HG03196 (cell line): ENCODE measurements at regions not wholly inside any gene's neighbourhood (a gene's known extent, or its start where the extent isn't known, plus 50 kb on each side); places are given as distances from the start of the nearest gene placed in this dataset.
A peak's percentile ranks its signal among the peaks of the same experiment; 100 is the strongest.
"Not testable (repeated sequence)": the region's sequence is repeated elsewhere in the genome, so short reads cannot be mapped to it uniquely, and the experiment has no call there.

ENCODE experiments used
- ATAC-seq: cut with Tn5 transposase; IDR thresholded peaks from one replicate; pipeline ENCODE4 v1.9.1; 2021; ENCODE audit not compliant: unreplicated experiment

DNA sequence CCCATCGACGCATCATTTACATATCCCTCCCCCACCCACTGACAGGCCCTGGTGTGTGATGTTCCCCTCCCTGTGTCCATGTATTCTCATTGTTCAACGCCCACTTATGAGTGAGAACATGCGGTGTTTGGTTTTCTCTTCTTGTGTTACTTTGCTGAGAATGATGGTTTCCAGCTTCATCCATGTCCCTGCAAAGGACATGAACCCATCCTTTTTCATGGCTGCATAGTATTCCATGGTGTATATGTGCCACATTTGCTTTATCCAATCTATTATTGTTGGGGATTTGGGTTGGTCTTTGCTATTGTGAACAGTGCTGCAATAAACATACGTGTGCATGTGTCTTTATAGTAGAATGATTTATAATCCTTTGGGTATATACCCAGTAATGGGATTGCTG is 243.3 kb downstream of the TTC6 start:
- ATAC-seq, result not testable (repeated sequence)

DNA sequence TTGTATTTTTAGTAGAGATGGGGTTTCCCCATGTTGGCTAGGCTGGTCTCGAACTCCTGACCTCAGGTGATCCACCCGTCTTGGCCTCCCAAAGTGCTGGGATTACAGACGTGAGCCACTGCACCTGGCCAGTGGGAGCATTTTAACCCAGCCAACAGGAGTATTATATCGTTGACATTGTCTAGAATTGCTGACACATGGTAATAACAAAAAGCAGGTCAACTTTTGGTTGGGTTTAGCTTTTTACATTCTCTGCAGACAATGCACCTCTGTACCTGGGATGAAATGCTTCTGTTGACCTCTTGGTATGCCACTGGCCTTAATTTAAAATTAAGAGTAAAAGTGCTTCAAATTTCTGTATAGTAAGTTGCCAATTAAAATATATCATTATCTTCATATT is 245.6 kb downstream of the TTC6 start:
- not testable (repeated sequence) for ATAC-seq

DNA sequence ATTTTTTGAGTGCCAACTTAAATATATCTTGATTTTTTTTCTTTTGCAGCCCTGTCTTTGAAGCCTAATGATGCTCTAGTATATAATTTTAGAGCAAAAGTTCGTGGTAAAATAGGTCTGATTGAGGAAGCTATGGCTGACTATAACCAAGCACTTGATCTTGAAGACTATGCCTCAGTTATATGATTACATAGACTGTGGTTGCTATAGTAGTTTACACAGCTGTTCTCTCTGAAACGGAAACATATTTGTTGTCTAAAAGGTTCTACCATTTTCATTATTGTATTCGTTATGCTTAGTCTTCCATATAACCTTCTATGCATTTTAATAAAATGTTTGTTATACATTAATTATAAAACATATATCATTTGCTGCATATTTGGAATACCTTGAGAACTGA is 246.7 kb downstream of the TTC6 start:
- ATAC-seq, result no peak

DNA sequence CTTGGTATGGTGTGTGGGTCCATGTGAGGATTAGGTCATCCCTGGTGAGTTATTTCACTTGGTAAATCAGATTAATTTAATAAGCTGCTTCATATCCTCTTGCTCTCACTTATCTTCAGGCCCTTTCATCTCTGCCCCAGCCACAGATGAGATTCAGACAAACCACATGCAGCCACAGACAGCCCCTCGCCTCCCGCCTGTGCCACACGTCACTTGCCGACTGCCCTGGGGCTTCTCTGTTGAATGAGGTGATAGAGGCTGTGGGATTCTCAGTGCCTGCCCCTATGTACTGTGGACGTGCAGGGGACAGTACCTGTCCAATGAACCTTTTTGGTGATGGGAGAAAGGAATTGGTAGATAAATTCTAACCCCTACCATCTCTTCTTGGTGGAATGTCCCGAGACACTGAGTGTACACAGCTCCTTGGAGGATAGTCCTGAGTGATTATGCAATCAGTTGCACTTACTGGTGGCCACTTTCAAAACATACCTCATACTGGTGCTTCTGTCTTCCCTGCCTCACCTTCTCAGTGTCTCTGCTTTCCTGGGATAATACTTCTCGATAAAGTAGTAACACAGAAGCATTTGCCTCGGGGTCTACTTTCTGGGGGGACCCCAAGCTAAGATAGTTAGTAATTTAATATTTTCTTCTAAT is 248.7 kb downstream of the TTC6 start:
- ATAC-seq, result no peak

DNA sequence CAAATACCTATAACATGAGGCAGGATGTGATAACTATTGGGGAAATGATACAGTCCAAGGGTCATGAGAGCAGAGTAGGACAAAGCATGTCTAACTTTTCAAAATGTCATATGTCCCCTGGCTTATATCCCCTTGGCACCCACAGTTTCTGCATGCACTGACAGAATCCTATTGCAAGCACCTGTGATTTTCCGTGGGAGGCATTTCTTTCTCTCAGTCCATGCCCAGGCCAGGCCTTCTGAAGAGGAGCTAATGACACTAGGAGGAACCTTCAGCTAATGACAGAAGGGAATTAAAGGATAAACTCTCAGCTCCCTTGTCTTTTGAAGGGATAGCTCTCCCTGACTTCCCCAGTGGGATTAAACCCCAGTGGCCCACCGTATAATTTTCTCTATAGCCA is 249.2 kb downstream of the TTC6 start:
- ATAC-seq, result no peak

DNA sequence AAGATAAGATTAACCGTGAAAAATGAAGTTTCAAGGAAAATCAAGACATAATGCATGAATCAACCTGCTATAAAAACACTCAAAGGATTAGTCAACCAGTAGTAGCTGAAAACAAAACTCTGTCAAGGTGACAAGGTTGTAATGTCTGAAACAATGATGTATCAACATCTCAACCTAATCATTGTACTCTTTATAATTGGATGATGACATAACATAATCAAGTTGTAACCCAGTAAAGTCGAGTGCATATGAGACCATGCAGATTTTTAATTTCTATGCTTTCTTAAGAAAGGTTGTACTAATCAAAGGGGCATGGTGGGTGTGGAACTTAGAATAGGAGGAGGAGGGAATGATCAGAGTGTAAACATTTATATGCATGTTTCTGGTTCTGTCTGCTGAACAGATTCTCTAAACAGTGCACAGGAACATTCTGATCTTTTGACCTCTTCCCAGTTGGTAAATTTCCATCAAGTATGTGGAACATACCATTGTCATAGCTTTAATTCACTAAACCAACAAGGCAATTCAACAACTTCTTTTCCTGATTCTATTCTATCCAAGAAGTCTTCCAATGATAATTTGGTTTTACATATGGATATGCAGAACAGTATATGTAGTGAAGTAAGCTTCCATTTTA is 253.7 kb downstream of the TTC6 start:
- ATAC-seq, result no peak

DNA sequence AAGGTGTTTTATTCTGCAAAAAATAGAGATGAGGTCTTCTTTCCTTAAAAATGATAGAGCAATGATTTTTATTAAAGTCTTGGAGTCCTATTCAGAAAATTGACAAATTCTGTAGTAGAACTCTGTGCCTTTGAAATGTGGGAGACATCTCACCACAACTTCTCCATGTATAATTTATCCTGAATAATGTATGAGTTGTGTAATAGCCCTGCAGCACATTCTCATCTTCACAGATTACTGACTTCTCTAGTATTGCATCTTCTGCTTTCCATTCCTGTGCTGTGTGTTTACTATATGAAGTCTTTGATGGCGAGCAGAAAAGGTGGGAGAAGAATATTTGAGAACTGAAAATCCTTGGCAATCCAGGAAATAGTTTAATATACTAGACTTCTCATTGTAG is 255.6 kb downstream of the TTC6 start:
- ATAC-seq, result no peak

DNA sequence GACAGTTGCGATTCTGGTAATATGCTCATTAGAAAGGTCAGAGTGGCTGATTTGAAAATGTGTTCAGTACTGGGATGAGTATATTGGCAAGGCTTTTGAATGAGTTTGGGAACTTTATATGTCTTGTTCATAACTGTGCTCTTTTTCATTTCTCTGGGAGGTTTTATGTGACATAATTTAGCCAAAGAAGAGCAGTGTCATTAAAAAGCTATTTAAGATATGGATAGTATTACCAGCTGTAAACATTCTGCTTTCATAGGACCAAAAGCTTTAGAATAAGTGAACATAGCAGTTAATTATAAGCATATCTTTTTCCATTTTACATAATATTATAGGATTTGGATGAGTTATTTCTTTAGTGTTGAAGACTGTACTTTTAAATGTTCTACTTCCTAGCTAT is 260.4 kb downstream of the TTC6 start:
- no peak for ATAC-seq

DNA sequence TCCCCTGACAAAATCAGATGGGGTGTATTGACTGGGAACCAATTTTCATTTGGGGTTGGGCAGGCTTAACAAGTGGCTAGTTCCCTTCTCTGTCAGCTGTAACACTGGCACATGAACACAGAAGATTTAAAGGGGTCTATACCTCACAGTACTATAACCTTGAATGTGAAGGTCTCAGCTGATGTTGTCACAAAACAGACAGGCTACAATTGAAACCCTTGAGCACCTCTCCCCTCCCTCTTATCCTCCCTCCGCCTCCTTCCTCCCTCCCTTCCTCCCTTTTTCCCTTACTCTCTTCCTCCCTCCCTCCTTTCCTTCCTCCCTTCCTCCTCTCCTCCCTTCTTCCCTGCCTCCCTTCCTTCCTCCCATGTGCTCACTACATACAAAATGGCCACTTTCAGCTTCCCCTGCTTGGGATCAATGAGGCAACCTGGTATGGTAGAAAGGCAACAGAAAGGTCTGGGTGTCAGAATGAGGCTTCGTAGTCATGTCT is 262.4 kb downstream of the TTC6 start:
- ATAC-seq, result no peak

DNA sequence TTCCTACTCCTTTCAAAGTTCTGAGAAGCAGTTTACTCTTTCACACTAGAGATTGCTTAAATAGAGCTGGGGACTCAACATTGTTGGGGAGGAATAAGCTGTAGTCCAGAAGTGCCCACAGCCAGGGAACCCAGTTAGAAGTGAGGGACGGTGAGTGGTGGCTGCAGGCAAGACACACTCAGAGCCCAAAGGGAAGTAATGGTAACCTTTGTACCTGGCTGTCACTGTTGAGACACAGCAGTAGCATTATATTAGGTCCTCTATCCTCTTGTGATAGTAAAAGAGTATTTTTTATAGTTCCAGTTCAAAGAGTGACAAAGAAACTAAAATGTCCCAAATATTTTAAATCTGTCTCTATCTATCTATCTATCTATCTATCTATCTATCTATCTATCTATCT is 263.3 kb downstream of the TTC6 start:
- no peak for ATAC-seq

DNA sequence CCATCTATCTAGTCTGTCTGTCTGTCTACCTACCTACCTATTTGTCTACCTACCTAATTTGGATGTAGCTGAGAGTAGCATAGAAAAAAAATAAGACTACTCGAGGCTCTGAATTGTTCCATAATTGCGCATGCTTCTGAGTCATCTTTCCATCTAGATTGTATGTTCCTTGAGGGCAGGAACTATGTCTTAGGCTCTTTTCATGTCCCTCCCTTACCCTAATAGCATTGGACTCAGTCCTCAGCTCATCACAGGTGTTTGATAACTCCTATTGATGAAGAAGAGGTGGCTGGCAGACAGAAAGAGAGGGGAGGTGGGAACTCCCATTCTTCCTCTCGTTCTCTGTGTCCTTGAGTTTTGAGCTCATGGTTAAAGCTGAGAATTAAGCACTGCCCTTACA is 263.7 kb downstream of the TTC6 start:
- ATAC-seq, result no peak

DNA sequence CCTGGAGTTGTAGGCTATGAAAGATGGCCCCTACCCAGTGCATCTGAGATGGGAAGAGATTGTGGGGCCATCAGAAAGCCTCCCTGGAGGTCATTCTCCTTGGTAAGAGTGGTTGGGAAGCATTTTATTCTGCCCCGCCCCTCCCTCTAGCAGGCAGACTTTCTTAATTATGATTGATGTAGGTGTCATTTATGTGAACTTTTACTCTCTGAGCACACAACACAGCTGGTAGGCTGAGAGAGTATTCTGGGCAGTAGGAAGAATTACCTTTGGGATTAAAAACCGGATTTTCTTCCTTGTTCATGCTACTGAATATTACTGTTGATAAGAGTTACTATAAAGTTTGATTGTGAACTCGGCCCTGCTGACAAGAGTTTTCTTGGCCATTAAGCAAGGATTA is 266.8 kb downstream of the TTC6 start:
- ATAC-seq, result no peak

DNA sequence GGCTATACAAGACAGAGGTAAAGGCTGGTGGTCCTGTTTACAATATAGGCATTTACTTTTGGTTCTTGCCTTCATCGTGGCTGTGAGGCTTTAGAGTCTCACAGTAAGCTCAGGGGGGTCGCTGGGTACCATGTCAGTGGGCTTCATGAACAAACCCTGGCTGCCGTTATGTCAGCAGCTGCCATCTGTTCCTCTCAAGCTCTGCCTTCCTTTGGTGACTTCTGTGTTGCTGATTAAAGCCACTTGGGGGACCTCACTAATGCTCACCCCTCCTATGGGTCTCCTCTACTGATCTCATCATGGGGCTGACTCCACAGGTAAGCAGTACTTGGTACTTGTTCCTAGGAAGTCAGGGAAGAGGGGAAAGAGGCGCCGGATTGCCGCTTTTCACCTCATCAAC is 268.7 kb downstream of the TTC6 start:
- no peak for ATAC-seq

DNA sequence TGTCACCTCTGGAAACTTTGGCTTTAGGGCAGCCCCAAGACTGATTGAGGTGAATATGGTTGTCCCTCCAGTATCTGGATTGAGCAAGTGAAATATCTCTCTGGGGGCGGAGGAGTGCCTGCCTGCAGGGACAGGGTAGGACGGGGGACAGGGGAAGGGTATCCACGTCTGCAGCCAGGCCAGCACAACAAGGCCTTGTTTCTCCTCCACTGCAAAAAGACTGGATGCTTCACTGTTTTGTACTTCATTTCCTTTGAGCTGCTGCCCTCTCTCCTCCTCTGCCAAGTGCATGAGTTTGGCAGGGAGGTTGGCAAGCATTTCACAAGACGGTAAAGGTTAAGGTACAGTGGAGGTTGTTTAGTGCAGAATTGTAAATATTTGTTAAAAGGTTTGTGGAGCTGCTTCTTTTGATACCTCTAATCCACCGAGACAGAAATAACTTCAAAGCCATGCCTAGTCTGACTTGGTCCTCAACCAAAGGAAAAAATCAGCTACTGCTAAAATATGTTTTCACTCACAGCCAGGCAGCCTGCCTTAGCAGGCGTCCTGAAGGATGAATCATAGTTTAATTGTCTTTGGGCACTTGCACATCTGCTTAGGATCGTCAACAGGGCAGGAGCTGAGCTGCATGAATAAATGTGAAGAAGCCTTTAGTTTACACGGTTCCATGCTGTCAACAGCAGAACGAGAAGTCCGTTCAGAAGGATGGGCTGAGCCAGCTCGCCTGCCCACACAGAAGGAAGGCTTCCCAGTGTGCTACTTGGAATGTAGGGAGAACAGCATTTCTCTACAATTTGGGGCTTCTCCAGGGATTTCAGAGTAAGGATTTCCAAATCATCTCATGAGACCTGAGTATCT is 269.7 kb downstream of the TTC6 start:
- no peak for ATAC-seq

DNA sequence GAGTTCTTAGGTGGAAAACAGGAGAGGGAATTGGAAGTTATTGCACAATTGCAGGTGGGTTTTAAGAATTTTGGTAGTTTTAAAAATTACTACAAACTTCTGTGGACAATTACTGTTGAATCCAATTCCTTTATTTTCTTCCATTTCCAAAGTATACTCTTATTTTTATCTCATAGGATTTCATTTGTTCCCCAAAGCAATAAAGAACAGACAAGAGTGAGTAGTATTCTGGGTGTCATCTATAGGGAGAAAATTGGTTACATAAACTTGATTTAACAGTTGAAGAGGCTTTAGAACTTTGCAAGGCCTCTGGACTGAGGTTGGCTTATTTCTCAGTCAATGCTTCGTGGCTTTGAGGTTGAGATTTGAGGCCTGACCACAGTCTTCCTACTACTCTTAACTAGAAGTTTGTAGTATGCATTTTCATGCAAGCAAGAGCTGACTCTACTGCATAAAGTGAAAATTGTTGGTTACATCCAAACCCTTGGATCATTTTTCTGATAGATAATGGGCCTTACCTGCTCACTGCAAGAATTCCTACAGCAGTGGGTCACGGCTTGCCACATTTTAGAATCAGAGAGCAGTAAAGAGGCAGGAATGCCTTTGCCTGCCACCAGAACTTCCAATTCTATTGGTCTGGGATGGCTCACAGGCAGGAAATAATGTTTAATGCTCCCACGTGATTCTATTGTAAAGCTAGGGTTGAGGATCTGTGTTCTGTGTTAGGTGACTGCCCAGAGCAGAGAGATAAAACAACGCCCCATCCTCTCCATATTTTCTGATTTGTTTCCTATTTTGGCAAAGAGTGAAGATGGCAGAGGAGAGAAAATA is 270.5 kb downstream of the TTC6 start:
- no peak for ATAC-seq

DNA sequence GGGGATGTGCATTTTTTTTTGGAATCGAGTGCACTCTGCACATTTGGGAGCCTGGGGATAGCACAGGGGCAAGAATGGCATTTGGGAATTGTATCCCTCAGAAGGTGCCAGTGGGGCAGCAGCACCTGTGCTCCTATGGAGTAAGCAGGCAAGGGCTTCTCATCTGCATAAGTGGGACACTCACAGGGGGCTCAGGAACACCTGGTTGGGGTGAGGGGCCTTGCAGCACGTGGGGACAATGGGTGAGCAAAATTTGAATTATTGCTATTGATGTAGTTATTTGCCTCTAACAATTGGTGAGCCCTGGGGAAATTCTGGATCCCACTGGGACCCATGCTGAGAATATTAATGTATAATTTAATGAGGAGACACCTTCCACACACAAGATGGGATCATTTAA is 274.2 kb downstream of the TTC6 start:
- ATAC-seq, result no peak

DNA sequence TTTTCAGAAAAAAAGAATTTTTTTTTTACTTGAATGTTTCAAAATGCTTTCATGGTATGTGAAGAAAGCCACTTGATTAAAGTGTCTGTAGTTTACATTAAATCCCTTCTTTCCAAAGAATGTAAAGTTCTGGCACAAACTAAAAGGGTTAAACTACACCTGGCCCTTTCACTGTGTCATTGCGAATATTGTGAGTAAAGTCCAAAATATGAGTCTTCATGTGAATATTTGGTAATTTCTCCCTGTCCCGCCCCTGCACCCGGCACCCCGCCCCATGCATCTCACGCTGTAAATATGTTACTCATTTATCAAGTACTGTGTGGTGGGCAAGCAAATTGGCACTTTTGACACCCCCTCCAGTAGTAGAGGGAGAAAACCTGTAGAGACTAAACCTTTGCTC is 274.7 kb downstream of the TTC6 start:
- no peak for ATAC-seq

DNA sequence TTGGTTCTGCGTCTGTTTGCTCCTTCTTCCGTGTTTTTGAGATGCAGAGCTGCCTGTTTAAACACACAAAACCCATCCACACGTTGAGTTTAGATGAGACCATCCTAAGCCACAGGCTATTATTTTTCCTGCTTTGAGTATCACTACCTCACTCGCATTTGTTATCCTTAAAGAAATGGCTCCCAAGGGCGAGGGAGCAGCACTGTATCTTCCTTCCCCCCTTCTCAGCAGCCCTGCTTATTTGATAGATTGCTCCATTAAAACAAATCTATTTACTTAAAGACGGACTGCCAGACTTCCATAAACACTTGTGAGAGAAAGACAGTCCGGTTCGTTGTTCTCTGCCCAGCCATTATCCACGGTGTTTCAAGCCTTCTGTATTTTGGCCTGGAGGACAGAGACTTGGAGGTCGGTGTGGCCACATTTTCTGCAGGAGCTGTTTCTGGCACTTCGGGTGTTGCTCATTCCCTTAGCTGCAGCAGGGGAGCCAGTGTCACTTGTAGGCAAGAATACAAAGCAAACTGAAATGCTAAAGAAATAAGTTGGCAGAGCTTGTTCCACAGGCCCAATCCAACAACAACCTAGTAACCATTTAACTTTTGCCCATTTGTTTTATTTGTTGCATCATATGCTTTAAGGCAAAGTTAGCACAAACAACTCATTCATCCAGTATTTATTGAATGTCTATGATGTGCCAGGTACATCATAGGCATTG is 275.4 kb downstream of the TTC6 start:
- no peak for ATAC-seq

DNA sequence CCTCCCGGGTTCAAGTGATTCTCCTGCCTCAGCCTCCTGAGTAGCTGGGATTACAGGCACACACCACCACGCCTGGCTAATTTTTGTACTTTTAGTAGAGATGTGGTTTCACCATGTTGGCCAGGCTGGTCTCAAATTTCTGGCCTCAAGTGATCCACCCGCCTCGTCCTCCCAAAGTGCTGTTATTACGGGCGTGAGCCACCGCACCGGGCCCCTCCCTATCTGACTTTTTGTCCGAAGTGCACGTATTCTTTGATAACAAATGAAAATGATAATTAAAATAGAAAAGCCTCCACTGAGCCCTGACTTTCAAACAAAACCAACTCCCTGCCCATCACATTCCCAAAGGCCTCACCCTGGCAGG is 278.6 kb downstream of the TTC6 start:
- ATAC-seq, result not testable (repeated sequence)

DNA sequence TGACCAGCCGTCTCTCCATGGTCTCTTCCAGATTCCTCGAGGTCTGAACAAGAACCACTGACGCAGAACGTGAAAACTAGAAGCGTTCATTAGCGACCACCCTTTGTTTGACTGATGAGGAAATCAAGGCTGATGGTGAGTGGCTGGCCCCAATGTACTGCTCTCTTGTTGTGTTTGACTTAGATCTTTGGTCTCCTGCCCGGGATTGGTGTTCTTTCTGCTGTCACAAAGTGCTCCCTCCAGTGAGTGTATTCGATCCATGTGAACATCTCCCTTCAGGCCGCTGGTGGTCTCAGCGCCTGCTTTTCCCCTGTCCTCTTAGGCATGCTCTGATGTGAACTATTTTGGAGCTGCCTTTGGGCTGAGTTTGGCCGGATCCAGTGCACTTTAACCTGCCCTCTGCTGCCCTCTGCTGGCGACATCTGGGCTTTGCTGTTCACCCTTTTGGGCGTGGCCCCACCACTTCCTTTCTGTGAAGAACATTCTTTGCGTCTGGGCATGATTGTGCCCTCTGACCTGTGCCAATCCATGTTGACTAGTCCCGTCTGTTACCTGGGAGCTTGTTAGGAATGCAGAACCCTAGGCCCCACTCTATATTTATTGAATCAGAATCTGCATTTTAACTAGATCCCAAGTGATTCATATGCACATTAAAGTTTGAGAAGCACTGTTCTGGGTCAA is 279.1 kb downstream of the TTC6 start:
- peak; percentile 95 for ATAC-seq
